ENCODE measurements at regions not wholly inside any gene's neighbourhood (a gene's known extent, or its start where the extent isn't known, plus 50 kb on each side); places are given as distances from the start of the nearest gene placed in this dataset.

DNA sequence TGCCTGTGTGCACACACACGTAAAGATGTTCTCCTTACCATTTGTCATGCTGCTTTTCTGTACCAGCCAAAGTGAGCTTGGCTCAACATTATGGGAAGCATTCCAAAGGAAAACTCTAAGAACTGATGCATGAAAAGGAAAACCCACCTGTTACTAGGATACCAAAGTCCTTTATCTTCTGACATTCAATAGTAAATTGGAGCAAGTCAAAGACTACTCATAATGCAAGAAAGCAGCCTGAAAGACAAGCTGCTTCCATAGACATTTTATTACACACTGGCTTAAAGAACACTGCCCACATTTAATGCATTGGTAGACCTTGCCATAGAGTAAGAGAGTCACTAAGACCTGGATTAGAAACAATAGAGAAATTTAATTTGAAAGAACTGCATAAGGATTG lies 159.0 kb downstream of the LRIG3 start:
- no peak overlapping the region for H3K27ac Mint-ChIP-seq (ENCODE audit: low read depth, unreplicated experiment)
- H3K4me3 Mint-ChIP-seq (ENCODE audit: unreplicated experiment), result no peak overlapping the region
- DNase-seq (ENCODE audit: unreplicated experiment), result no peak
- no TSS peak for BruUV-seq (replicated peaks)
- H3K9me3 Mint-ChIP-seq (ENCODE audit: unreplicated experiment), result peaks cover 5% of the 10 kb centered on the region
- H3K27me3 Mint-ChIP-seq (ENCODE audit: insufficient read depth, unreplicated experiment), result no peaks in the 10 kb centered on the region
- ChIA-PET POLR2A (interaction anchor here (0.6 kb wide), 2 partner anchors 68 to 159 kb away, joined by 3 read pairs; partner anchors contain the start of gene LRIG3), CTCF (interaction anchor here (0.5 kb wide), 1 partner anchor 953 kb away, joined by 3 read pairs; no protein-coding TSS in a partner anchor)
- peaks cover 6% of the 10 kb centered on the region for H3K4me1 Mint-ChIP-seq (ENCODE audit: insufficient read depth, unreplicated experiment)
- H3K36me3 Mint-ChIP-seq (ENCODE audit: insufficient read depth, unreplicated experiment), result no peaks in the 10 kb centered on the region
- TF ChIP-seq, protein P1, sequence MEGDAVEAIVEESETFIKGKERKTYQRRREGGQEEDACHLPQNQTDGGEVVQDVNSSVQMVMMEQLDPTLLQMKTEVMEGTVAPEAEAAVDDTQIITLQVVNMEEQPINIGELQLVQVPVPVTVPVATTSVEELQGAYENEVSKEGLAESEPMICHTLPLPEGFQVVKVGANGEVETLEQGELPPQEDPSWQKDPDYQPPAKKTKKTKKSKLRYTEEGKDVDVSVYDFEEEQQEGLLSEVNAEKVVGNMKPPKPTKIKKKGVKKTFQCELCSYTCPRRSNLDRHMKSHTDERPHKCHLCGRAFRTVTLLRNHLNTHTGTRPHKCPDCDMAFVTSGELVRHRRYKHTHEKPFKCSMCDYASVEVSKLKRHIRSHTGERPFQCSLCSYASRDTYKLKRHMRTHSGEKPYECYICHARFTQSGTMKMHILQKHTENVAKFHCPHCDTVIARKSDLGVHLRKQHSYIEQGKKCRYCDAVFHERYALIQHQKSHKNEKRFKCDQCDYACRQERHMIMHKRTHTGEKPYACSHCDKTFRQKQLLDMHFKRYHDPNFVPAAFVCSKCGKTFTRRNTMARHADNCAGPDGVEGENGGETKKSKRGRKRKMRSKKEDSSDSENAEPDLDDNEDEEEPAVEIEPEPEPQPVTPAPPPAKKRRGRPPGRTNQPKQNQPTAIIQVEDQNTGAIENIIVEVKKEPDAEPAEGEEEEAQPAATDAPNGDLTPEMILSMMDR (IDR thresholded peaks at IDR 0.05; ENCODE audit: unreplicated experiment), result no peak
- intact Hi-C loops (cut with micrococcal nuclease), result loop anchor here (2.0 kb wide), 1 partner anchor 63 kb away; no protein-coding TSS in a partner anchor

DNA sequence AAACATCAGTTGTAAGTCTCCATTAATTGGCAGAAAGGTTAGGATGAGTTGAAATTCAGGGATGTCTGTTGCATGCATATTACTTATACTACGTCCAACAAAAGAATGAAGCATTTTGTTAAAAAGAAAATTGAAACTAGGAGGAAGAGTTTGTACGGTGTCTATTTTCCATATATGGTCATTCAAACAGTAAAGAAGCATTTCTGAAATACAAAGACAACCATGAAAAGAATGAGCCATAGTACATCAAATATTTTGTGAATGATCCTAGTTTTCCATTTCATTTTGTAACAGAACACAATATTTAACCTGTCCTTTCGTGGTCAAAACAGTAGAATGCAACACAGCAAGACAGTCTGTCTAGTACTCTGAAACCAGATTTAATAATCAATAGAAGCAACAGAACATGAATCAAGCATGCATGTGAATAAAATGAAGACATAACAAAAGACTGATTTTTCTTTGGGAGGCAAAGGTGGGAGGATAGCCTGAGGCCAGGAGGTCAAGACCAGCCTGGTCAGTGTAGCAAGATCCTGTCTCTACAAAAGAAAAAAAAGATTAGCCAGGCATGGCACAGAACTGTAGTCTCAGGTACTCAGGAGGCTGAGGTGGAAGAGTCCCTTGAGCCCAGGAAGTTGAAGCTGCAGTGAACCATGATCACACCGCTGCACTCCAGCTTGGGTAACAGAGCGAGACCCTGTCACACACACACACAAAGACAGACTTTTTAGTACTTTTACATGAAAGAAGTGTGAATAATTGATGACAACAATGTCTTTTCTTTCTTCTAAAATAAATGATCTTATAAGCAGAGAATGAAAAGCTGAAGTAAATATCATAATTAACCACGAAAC lies 156.0 kb downstream of the LRIG3 start:
- ChIA-PET CTCF (no interaction called here), POLR2A (interaction anchor here (1.2 kb wide), 1 partner anchor 8 kb away, joined by 4 read pairs; no protein-coding TSS in a partner anchor)
- H3K27me3 Mint-ChIP-seq (ENCODE audit: insufficient read depth, unreplicated experiment), result no peaks in the 10 kb centered on the region
- DNase-seq (ENCODE audit: unreplicated experiment), result no peak
- BruUV-seq (replicated peaks), result no TSS peak
- H3K4me3 Mint-ChIP-seq (ENCODE audit: unreplicated experiment), result no peak overlapping the region
- no peak overlapping the region for H3K27ac Mint-ChIP-seq (ENCODE audit: low read depth, unreplicated experiment)
- no peaks in the 10 kb centered on the region for H3K4me1 Mint-ChIP-seq (ENCODE audit: insufficient read depth, unreplicated experiment)
- TF ChIP-seq, protein P1 (IDR thresholded peaks at IDR 0.05; ENCODE audit: unreplicated experiment), result no peak
- intact Hi-C loops (cut with micrococcal nuclease), result no loop called here
- peaks cover 8% of the 10 kb centered on the region for H3K9me3 Mint-ChIP-seq (ENCODE audit: unreplicated experiment)
- no peaks in the 10 kb centered on the region for H3K36me3 Mint-ChIP-seq (ENCODE audit: insufficient read depth, unreplicated experiment)

DNA sequence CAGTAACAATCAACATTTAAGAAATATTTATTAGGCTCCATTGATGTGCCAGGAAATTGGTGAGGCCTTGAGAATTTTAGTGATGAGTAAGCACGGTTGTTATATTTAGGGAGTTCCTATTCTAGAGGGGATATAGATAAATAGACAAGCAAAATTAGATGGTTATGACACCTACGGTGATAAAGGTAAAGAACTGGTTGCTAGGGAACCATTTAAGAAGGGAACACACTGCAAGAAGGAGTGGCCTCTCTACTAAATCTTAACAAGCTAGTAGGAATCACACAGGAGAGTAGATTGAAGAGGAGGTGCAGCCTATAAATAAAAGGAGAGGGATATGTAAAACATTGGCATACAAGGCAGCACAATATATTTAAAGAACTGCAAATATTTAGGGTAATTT lies 155.2 kb downstream of the LRIG3 start:
- BruUV-seq (replicated peaks), result no TSS peak
- no peak for DNase-seq (ENCODE audit: unreplicated experiment)
- CTCF ChIA-PET, result no interaction called here
- TF ChIP-seq, protein P1 (IDR thresholded peaks at IDR 0.05; ENCODE audit: unreplicated experiment), result no peak
- Mint-ChIP-seq H3K4me1 (ENCODE audit: insufficient read depth, unreplicated experiment) (no peaks in the 10 kb centered on the region), H3K9me3 (ENCODE audit: unreplicated experiment) (peaks cover 11% of the 10 kb centered on the region), H3K4me3 (ENCODE audit: unreplicated experiment) (no peak overlapping the region), H3K36me3 (ENCODE audit: insufficient read depth, unreplicated experiment) (no peaks in the 10 kb centered on the region), H3K27me3 (ENCODE audit: insufficient read depth, unreplicated experiment) (no peaks in the 10 kb centered on the region), H3K27ac (ENCODE audit: low read depth, unreplicated experiment) (no peak overlapping the region)
- intact Hi-C loops (cut with micrococcal nuclease), result no loop called here
- POLR2A ChIA-PET, result no interaction called here

DNA sequence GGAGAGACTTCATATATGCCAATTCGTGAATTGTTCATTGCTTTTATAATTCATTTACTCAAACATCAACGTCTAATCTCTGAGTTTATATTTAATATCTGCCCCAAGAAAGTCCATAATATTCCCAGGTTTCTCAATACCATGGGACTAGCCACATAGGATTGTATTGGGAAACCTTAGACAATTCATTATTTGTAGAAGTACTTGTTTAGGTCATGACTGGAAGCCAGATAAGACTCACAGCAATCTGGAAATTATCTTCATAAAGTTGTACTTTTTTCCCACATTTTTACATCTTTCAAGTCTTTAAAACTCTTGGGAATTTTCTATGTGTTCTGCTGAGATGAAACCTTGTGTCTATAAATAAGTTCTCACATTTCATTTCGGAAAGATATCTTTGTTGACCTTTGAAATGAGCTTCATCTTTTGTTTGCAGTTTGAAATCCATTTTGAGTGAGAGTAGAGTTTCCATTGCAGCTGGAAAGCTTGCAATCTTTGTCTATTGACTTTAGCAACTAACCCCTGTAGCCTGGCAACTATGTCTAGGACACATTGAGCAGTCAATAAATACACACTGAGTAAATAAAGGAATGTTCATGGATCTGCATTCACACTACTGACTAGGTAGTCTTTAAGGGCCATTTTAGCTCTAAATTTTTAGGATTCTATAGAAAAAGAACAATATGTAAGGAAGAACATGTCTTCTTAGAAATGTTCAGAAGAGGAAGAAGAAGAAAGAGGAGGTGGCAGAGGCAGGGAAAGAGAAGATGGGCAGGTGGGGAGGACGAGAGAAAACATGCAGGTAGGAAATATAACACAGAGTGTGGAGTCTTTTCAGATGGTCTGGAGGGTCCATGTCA lies 154.4 kb downstream of the LRIG3 start:
- no TSS peak for BruUV-seq (replicated peaks)
- H3K27ac Mint-ChIP-seq (ENCODE audit: low read depth, unreplicated experiment), result no peak overlapping the region
- DNase-seq (ENCODE audit: unreplicated experiment), result no peak
- no peak overlapping the region for H3K4me3 Mint-ChIP-seq (ENCODE audit: unreplicated experiment)
- ChIA-PET POLR2A (no interaction called here), CTCF (no interaction called here)
- no peaks in the 10 kb centered on the region for H3K4me1 Mint-ChIP-seq (ENCODE audit: insufficient read depth, unreplicated experiment)
- no peaks in the 10 kb centered on the region for H3K27me3 Mint-ChIP-seq (ENCODE audit: insufficient read depth, unreplicated experiment)
- H3K36me3 Mint-ChIP-seq (ENCODE audit: insufficient read depth, unreplicated experiment), result no peaks in the 10 kb centered on the region
- intact Hi-C loops (cut with micrococcal nuclease), result no loop called here
- TF ChIP-seq, protein P1 (IDR thresholded peaks at IDR 0.05; ENCODE audit: unreplicated experiment), result no peak
- peaks cover 11% of the 10 kb centered on the region for H3K9me3 Mint-ChIP-seq (ENCODE audit: unreplicated experiment)

Measured in MCF 10A (cell line).